HFFc6 (cell line): ENCODE measurements at regions not wholly inside any gene's neighbourhood (a gene's known extent, or its start where the extent isn't known, plus 50 kb on each side); places are given as distances from the start of the nearest gene placed in this dataset.

ENCODE experiments used
- DNase-seq: peaks from one replicate; pipeline ENCODE4 v3.0.0-alpha.2; 2018
- H3K27ac Mint-ChIP-seq: 2 replicates; pipeline ENCODE4 v1.8.0; 2020; ENCODE audit warnings: mild to moderate bottlenecking, mixed read lengths
- H3K27me3 Mint-ChIP-seq: 2 replicates; pipeline ENCODE4 v1.8.0; 2021; ENCODE audit warnings: mild to moderate bottlenecking, moderate library complexity, mixed read lengths; ENCODE audit not compliant: insufficient read depth
- H3K36me3 Mint-ChIP-seq: 2 replicates; pipeline ENCODE4 v1.8.0; 2021; ENCODE audit warnings: low read depth, mixed read lengths
- H3K4me1 Mint-ChIP-seq: 2 replicates; pipeline ENCODE4 v1.8.0; 2020; ENCODE audit warnings: low read depth, mixed read lengths
- H3K4me3 Mint-ChIP-seq: 2 replicates; pipeline ENCODE4 v1.8.0; 2020; ENCODE audit warnings: mild to moderate bottlenecking, moderate library complexity, mixed read lengths
- H3K9me3 Mint-ChIP-seq: 2 replicates; pipeline ENCODE4 v1.8.0; 2020; ENCODE audit warnings: mild to moderate bottlenecking, mixed read lengths
- TF ChIP-seq, protein P1 (sequence below): fragments of 200-600 bp; sonication (generic); IDR thresholded peaks from 2 replicates; pipeline ENCODE4 v1.5.0; 2021; ENCODE audit warnings: antibody characterized with exemption, mild to moderate bottlenecking

DNA sequence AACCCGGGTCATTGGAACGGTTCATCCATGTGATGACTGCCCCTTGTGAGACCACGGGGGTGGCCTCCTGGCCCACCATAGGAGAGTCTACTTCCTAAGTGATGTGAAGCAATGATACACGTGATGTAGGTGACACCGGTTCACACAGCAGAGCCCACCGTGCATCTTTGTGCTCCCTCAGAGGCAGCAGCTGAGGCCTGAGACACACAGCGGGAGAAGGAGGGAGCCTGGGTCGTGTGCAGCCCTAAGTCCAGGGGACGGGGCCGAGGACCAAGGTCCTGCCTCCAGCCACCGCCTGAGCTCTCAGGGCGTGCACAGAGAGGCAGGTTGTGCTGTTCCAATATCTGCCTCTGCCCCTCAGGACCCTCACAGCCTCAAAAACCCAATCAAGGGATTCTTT lies 377.2 kb upstream of the SALL3 start:
- H3K4me1 Mint-ChIP-seq, result no peaks in the 10 kb centered on the region
- TF ChIP-seq, protein P1, sequence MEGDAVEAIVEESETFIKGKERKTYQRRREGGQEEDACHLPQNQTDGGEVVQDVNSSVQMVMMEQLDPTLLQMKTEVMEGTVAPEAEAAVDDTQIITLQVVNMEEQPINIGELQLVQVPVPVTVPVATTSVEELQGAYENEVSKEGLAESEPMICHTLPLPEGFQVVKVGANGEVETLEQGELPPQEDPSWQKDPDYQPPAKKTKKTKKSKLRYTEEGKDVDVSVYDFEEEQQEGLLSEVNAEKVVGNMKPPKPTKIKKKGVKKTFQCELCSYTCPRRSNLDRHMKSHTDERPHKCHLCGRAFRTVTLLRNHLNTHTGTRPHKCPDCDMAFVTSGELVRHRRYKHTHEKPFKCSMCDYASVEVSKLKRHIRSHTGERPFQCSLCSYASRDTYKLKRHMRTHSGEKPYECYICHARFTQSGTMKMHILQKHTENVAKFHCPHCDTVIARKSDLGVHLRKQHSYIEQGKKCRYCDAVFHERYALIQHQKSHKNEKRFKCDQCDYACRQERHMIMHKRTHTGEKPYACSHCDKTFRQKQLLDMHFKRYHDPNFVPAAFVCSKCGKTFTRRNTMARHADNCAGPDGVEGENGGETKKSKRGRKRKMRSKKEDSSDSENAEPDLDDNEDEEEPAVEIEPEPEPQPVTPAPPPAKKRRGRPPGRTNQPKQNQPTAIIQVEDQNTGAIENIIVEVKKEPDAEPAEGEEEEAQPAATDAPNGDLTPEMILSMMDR, result no peak
- H3K4me3 Mint-ChIP-seq, result no peak overlapping the region
- H3K36me3 Mint-ChIP-seq, result peaks cover 8% of the 10 kb centered on the region
- no peak for DNase-seq
- H3K9me3 Mint-ChIP-seq, result peaks cover 80% of the 10 kb centered on the region
- H3K27ac Mint-ChIP-seq, result no peak overlapping the region
- no peaks in the 10 kb centered on the region; the same call in 1 of the 2 replicates for H3K27me3 Mint-ChIP-seq

DNA sequence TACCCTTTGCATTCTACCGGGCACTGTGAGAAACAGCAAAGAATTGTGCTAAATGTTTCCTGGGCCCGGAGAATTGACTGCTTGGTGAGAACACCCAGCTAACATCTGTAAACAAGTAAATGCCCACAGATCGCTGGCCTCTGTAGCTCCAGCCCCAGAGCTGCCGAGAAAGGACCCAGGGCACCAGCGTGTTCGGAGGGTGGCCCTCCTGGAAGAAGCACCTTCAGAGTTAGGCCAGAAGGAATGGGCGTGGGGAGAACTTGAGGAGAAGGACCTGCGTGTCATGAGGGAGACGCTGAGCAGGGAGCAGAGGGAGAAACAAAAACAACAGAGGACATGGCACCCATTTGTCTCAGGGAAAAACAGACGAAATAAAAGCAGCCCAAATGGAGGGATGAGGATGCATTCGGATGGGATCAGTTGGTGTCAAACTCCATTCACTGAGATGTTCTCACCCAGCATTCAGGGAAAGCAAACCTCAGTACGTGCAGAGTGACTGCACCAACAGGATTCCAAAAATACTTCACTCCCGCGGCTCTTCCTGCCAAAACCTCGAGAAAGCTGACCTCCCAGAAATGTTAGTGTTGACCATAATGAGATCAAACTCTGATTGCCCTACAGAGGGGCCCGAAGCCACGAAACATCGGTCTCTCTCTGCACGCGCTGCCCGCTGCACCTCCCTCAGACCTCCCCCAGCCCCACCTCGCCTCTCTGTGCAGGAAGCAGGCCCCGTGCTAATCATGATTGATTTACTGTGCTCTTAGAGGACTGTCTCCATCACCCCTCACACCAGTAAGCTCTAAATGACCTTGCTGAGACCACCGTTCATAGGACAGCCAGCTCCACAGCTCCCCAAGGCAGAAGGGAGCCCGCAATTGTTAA lies 376.3 kb upstream of the SALL3 start:
- TF ChIP-seq, protein P1, result no peak
- peaks cover 12% of the 10 kb centered on the region for H3K36me3 Mint-ChIP-seq

DNA sequence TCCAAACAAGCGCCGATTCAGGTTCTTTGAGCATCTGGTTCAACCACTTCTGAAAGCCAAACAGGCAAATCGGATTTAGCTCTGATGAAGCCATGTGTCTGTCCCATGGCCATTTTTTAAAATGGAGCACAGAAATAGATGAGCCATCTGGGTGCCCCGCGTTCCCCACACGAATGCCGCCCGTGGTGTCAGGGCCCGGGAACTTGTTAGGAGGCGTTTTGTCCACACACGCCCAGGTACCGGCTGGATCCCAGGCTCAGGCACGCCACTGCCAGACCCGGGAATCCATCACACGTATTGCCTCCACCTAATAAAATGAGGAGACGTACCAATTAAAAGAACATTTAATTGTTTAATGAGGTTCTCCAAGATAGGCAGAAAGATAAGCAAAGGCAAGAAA lies 374.4 kb upstream of the SALL3 start:
- Mint-ChIP-seq H3K4me1 (no peaks in the 10 kb centered on the region), H3K9me3 (peaks cover 71% of the 10 kb centered on the region)

More for the DNA sequence above, 376.3 kb upstream of the SALL3 start:
- H3K4me3 Mint-ChIP-seq, result no peak overlapping the region
- no peaks in the 10 kb centered on the region; the same call in 1 of the 2 replicates for H3K27me3 Mint-ChIP-seq
- no peak for DNase-seq
- H3K4me1 Mint-ChIP-seq, result no peaks in the 10 kb centered on the region
- peaks cover 81% of the 10 kb centered on the region for H3K9me3 Mint-ChIP-seq
- no peak overlapping the region for H3K27ac Mint-ChIP-seq

DNA sequence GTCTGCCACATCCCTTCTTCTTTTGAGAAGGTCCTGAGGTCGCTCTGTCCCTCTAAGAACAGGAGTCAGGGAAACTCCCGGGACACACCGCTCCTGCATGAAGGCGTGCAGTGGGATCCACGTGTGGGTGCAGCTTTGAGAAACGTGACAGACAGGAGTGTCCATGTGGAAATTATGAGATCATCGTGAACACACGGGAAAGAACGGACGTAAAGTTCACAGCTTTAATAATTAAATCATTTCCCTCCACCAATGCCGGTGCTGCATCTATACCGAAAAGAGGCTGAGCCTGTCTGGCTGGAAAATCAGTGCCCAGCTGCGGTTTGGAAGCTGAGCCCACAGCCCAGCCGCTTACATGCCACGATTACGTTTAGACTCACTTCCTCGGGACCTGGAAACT lies 372.4 kb upstream of the SALL3 start:
- no peak for DNase-seq
- peaks cover 75% of the 10 kb centered on the region for H3K9me3 Mint-ChIP-seq
- no peaks in the 10 kb centered on the region for H3K27me3 Mint-ChIP-seq
- peaks cover 9% of the 10 kb centered on the region; the same call in 1 of the 2 replicates for H3K36me3 Mint-ChIP-seq
- TF ChIP-seq, protein P1, result no peak
- no peak overlapping the region for H3K4me3 Mint-ChIP-seq
- no peak overlapping the region for H3K27ac Mint-ChIP-seq
- no peaks in the 10 kb centered on the region for H3K4me1 Mint-ChIP-seq

More for the DNA sequence above, 374.4 kb upstream of the SALL3 start:
- no peak for DNase-seq
- Mint-ChIP-seq H3K36me3 (peaks cover 9% of the 10 kb centered on the region; the same call in 1 of the 2 replicates), H3K27me3 (no peaks in the 10 kb centered on the region), H3K4me3 (no peak overlapping the region), H3K27ac (no peak overlapping the region)
- TF ChIP-seq, protein P1, result no peak

DNA sequence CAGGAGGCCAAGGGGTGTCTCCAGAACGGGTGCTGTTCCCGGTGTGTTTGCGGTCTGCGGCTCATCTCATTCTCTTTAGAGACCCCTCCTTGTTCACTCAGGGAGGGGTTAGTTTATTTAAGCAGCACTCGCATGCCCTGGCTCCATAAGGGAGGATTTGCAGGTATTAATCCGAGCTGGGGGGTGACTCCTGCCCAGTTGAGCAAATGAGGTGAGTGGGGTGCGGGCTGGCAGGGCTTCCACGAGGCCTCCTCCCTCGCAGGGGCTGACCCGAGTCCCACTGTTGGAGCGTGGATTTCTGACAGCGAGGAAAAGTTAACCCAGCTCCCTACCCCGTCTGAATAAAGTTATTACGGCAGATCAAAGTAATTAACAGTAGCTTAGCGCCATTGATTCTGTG lies 371.8 kb upstream of the SALL3 start:
- H3K27me3 Mint-ChIP-seq, result no peaks in the 10 kb centered on the region
- peaks cover 79% of the 10 kb centered on the region for H3K9me3 Mint-ChIP-seq

More for the DNA sequence above, 371.8 kb upstream of the SALL3 start:
- H3K4me3 Mint-ChIP-seq, result no peak overlapping the region
- peaks cover 9% of the 10 kb centered on the region; the same call in 1 of the 2 replicates for H3K36me3 Mint-ChIP-seq
- TF ChIP-seq, protein P1, result no peak
- DNase-seq, result no peak
- H3K27ac Mint-ChIP-seq, result no peak overlapping the region
- H3K4me1 Mint-ChIP-seq, result no peaks in the 10 kb centered on the region
